ENCODE measurements at regions not wholly inside any gene's neighbourhood (a gene's known extent, or its start where the extent isn't known, plus 50 kb on each side); places are given as distances from the start of the nearest gene placed in this dataset.

- TF ChIP-seq CTCF (IDR thresholded peaks at IDR 0.05; ENCODE audit: low read depth, low read length, poor library complexity, severe bottlenecking), result no peak
- no peak for TF ChIP-seq EZH2phosphoT487 (IDR thresholded peaks at IDR 0.05; ENCODE audit: borderline replicate concordance, low read length)
These were observed 560.3 kb downstream of the GALC start for GRCh38 chr14:87432698-87433097.
